ENCODE measurements at regions not wholly inside any gene's neighbourhood (a gene's known extent, or its start where the extent isn't known, plus 50 kb on each side); places are given as distances from the start of the nearest gene placed in this dataset.

DNA sequence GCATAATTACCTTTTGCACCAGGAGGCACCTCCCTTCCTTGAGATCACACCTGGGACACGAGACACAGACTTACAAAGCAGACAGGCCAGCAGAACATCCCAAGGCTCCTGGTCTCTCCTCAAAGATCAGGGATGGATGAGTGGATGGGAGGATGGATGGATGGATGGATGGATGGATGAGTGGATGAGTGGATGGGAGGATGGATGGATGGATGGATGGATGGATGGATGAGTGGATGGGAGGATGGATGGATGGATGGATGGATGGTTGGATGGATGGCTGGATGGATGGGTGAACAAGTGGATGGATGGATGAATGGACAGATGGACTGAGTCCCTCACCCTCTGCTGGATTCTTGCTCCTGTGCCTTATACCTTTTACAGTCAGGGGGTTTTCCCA lies 364.0 kb downstream of the BCOR start:
- TF ChIP-seq POLR2A (IDR thresholded peaks at IDR 0.05; ENCODE audit: low read depth, low read length) (no peak), CEBPB (IDR thresholded peaks at IDR 0.05; ENCODE audit: low read depth, low read length) (no peak), MXI1 (IDR thresholded peaks at IDR 0.05; ENCODE audit: borderline replicate concordance, low read depth, low read length) (no peak), SMC3 (IDR thresholded peaks at IDR 0.05; ENCODE audit: low read depth, low read length) (no peak), RAD21 (IDR thresholded peaks at IDR 0.05; ENCODE audit: low read length) (no peak), RCOR1 (IDR thresholded peaks at IDR 0.05; ENCODE audit: insufficient replicate concordance, low read length) (no peak)
- TF ChIP-seq, protein P1, sequence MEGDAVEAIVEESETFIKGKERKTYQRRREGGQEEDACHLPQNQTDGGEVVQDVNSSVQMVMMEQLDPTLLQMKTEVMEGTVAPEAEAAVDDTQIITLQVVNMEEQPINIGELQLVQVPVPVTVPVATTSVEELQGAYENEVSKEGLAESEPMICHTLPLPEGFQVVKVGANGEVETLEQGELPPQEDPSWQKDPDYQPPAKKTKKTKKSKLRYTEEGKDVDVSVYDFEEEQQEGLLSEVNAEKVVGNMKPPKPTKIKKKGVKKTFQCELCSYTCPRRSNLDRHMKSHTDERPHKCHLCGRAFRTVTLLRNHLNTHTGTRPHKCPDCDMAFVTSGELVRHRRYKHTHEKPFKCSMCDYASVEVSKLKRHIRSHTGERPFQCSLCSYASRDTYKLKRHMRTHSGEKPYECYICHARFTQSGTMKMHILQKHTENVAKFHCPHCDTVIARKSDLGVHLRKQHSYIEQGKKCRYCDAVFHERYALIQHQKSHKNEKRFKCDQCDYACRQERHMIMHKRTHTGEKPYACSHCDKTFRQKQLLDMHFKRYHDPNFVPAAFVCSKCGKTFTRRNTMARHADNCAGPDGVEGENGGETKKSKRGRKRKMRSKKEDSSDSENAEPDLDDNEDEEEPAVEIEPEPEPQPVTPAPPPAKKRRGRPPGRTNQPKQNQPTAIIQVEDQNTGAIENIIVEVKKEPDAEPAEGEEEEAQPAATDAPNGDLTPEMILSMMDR (conservative IDR thresholded peaks at IDR 0.05; ENCODE audit: low read depth, low read length), result no peak
- TF ChIP-seq, protein P2, sequence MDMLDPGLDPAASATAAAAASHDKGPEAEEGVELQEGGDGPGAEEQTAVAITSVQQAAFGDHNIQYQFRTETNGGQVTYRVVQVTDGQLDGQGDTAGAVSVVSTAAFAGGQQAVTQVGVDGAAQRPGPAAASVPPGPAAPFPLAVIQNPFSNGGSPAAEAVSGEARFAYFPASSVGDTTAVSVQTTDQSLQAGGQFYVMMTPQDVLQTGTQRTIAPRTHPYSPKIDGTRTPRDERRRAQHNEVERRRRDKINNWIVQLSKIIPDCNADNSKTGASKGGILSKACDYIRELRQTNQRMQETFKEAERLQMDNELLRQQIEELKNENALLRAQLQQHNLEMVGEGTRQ (IDR thresholded peaks at IDR 0.05; ENCODE audit: low read depth, low read length), result no peak
- TF ChIP-seq, protein P3, sequence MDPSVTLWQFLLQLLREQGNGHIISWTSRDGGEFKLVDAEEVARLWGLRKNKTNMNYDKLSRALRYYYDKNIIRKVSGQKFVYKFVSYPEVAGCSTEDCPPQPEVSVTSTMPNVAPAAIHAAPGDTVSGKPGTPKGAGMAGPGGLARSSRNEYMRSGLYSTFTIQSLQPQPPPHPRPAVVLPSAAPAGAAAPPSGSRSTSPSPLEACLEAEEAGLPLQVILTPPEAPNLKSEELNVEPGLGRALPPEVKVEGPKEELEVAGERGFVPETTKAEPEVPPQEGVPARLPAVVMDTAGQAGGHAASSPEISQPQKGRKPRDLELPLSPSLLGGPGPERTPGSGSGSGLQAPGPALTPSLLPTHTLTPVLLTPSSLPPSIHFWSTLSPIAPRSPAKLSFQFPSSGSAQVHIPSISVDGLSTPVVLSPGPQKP (IDR thresholded peaks at IDR 0.05; ENCODE audit: borderline replicate concordance, low read depth, low read length), result no peak

Data from IMR-90 (cell line).